SH-SY5Y (cell line): ENCODE measurements at regions not wholly inside any gene's neighbourhood (a gene's known extent, or its start where the extent isn't known, plus 50 kb on each side); places are given as distances from the start of the nearest gene placed in this dataset.

Source experiments
- GATA2 ChIP-seq: IDR thresholded peaks from 2 replicates; pipeline ENCODE4 v1.6.1; 2011; ENCODE audit warnings: mild to moderate bottlenecking, low read depth, low read length
- GATA3 ChIP-seq: IDR thresholded peaks from 2 replicates; pipeline ENCODE4 v1.6.1; 2011; ENCODE audit warnings: low read depth, mild to moderate bottlenecking, low read length, moderate library complexity

DNA sequence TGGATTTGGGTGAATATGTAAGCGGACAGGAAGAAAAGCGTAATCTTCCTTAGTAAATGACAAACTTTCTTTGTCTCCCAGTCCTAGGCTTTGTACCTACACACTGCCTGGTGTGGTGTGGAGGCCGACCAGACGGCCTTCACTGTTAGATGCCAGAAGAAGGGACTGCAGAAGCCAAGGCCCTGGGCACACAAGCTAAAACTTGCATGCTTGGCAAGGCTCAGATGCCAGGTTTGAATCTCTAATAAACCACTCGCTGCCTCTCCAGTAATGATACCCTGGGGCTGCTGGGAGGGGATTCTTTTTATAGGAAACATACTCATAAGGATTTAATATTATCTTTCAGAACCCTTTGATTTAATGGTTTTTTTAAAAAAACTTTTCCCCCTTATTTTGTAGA is 263.8 kb downstream of the PTPRC start:
- no peak for TF ChIP-seq GATA2
- TF ChIP-seq GATA3: no peak
